Sigmoid colon (tissue), 6 donors: ENCODE measurements at regions not wholly inside any gene's neighbourhood (a gene's known extent, or its start where the extent isn't known, plus 50 kb on each side); places are given as distances from the start of the nearest gene placed in this dataset.

ENCODE experiments used
- DNase-seq: peaks from one replicate; pipeline ENCODE4 v3.0.0-alpha.2; 2019
- H3K27ac ChIP-seq, 4 donors: fragments of 200-600 bp; sonication (generic); one replicate each; pipeline ENCODE4 v1.5.1; 2016 to 2019; ENCODE audit warnings: mild to moderate bottlenecking in 1 of 4
- H3K27me3 ChIP-seq, 3 donors: fragments of 200-600 bp; sonication (generic); one replicate each; pipeline ENCODE4 v1.5.1; 2019; ENCODE audit warnings: mild to moderate bottlenecking in 1 of 3
- H3K36me3 ChIP-seq, 4 donors: fragments of 200-600 bp; sonication (generic); one replicate each; pipeline ENCODE4 v1.5.1; 2016 to 2019
- H3K4me1 ChIP-seq, 4 donors: fragments of 200-600 bp; sonication (generic); one replicate each; pipeline ENCODE4 v1.5.1; 2017 to 2019
- H3K4me3 ChIP-seq, 4 donors: fragments of 200-600 bp; sonication (generic); one replicate each; pipeline ENCODE4 v1.5.1; 2017 to 2019; ENCODE audit warnings: mild to moderate bottlenecking in 2 of 4, moderate library complexity in 1 of 4
- H3K9me3 ChIP-seq, 4 donors: fragments of 200-600 bp in 3 of 4; sonication (generic) in 3 of 4; one replicate each; pipeline versions ENCODE4 v1.5.1 to v1.6.1; 2013 to 2019
- CTCF ChIP-seq, 4 experiments: fragments of 450-650 bp in 3 of 4; fragments of 200-600 bp in 1 of 4; IDR thresholded peaks; one replicate each; pipeline ENCODE4 v1.5.1; 2016 to 2019; ENCODE audit warnings: antibody characterized with exemption in 4 of 4, mild to moderate bottlenecking in 3 of 4, moderate library complexity in 2 of 4
- EP300 ChIP-seq, 4 donors: sonication (generic); formaldehyde crosslinking; IDR thresholded peaks; one replicate each; pipeline ENCODE4 v1.6.1; 2017; ENCODE audit warnings: antibody characterized with exemption in 4 of 4
- POLR2A ChIP-seq, 2 donors: fragments of 450-650 bp; IDR thresholded peaks; one replicate each; pipeline ENCODE4 v1.6.1; 2016; ENCODE audit warnings: antibody characterized with exemption in 2 of 2, mild to moderate bottlenecking in 2 of 2, moderate library complexity in 2 of 2
- POLR2AphosphoS5 ChIP-seq, 4 donors: sonication (generic); formaldehyde crosslinking; IDR thresholded peaks; one replicate each; pipeline ENCODE4 v1.6.1; 2017; ENCODE audit warnings: antibody characterized with exemption in 4 of 4
- WGBS, 2 donors: extraction: QIAGEN DNeasy Blood & Tissue Kit; methylation state at CpG; one replicate each; pipeline ENCODE4 v1.1.7; 2013; 5-methylcytosine and 5-hydroxymethylcytosine counted together
- intact Hi-C: fragments of 100-400 bp; cut with DNase I; formaldehyde crosslinking; loops from one replicate; pipeline ENCODE4 v1.15.1; 2023
- donor health status: healthy with polysubstance abuse.
- donor health status: healthy.

- Histone ChIP-seq H3K9me3 (peaks cover 0 to 2% (median 0%) of the 10 kb centered on the region in 4 donors), H3K27me3 (no peaks in the 10 kb centered on the region), H3K27ac (no peak overlapping the region), H3K4me3 (no peak overlapping the region), H3K4me1 (no peaks in the 10 kb centered on the region), H3K36me3 (no peaks in the 10 kb centered on the region)
- TF ChIP-seq EP300 (IDR thresholded peaks at IDR 0.05) = no peak
- TF ChIP-seq POLR2A (IDR thresholded peaks at IDR 0.05) = no peak
- TF ChIP-seq POLR2AphosphoS5 (IDR thresholded peaks at IDR 0.05) = no peak
- no peak for TF ChIP-seq CTCF (IDR thresholded peaks at IDR 0.05)
- intact Hi-C loops = no loop called here
- 95 to 100% methylated on average over 2 of the region's 2 CpGs for WGBS, 2 donors
- DNase-seq = no peak
Measured at GRCh38 chr12:92300777-92301176, 155.1 kb upstream of the BTG1 start.

- 96% methylated on average over 3 of the region's 3 CpGs for WGBS, 2 donors
- no peaks in the 10 kb centered on the region for H3K27me3 ChIP-seq
- no peaks in the 10 kb centered on the region for H3K36me3 ChIP-seq
- no peak for TF ChIP-seq EP300 (IDR thresholded peaks at IDR 0.05)
- TF ChIP-seq CTCF (IDR thresholded peaks at IDR 0.05) = no peak
- TF ChIP-seq POLR2A (IDR thresholded peaks at IDR 0.05) = no peak
- no peak for TF ChIP-seq POLR2AphosphoS5 (IDR thresholded peaks at IDR 0.05)
- no peak overlapping the region for H3K4me3 ChIP-seq
- intact Hi-C loops = no loop called here
- H3K4me1 ChIP-seq = no peaks in the 10 kb centered on the region
- H3K27ac ChIP-seq = no peak overlapping the region
- no peak for DNase-seq
- H3K9me3 ChIP-seq = no peaks in the 10 kb centered on the region
Measured at GRCh38 chr12:92299744-92300143, 154.1 kb upstream of the BTG1 start.

GRCh38 chr12:92299344-92299743, 153.7 kb upstream of the BTG1 start:
- no peaks in the 10 kb centered on the region for H3K27me3 ChIP-seq
- no peaks in the 10 kb centered on the region for H3K9me3 ChIP-seq
- no peaks in the 10 kb centered on the region for H3K36me3 ChIP-seq
- 77 to 96% methylated on average over 2 of the region's 2 CpGs for WGBS, 2 donors
- no peaks in the 10 kb centered on the region for H3K4me1 ChIP-seq
- H3K27ac ChIP-seq = no peak overlapping the region
- TF ChIP-seq POLR2A (IDR thresholded peaks at IDR 0.05) (no peak), POLR2AphosphoS5 (IDR thresholded peaks at IDR 0.05) (no peak), CTCF (IDR thresholded peaks at IDR 0.05) (no peak), EP300 (IDR thresholded peaks at IDR 0.05) (no peak)
- intact Hi-C loops = no loop called here
- no peak for DNase-seq
- H3K4me3 ChIP-seq = no peak overlapping the region

GRCh38 chr12:92297932-92298696, 152.5 kb upstream of the BTG1 start:
- intact Hi-C loops = no loop called here

More at GRCh38 chr12:92297932-92298696, 152.5 kb upstream of the BTG1 start:
- Histone ChIP-seq H3K36me3 (no peaks in the 10 kb centered on the region), H3K27ac (peak overlapping the region in 1 of 4 donors; percentile 36), H3K9me3 (no peaks in the 10 kb centered on the region), H3K4me1 (no peaks in the 10 kb centered on the region), H3K27me3 (no peaks in the 10 kb centered on the region), H3K4me3 (no peak overlapping the region)
- 67 to 79% methylated on average over 8 of the region's 8 CpGs for WGBS, 2 donors
- no peak for DNase-seq
- TF ChIP-seq CTCF (IDR thresholded peaks at IDR 0.05) = no peak
- no peak for TF ChIP-seq POLR2A (IDR thresholded peaks at IDR 0.05)
- no peak for TF ChIP-seq POLR2AphosphoS5 (IDR thresholded peaks at IDR 0.05)
- TF ChIP-seq EP300 (IDR thresholded peaks at IDR 0.05) = no peak
